Vagina (tissue), 2 donors: ENCODE measurements at regions not wholly inside any gene's neighbourhood (a gene's known extent, or its start where the extent isn't known, plus 50 kb on each side); places are given as distances from the start of the nearest gene placed in this dataset.

Experiments
- POLR2A ChIP-seq, 2 donors: fragments of 450-650 bp; IDR thresholded peaks; one replicate each; pipeline ENCODE4 v1.6.1; 2017; ENCODE audit warnings: antibody characterized with exemption in 2 of 2, mild to moderate bottlenecking in 2 of 2, moderate library complexity in 2 of 2
- POLR2AphosphoS5 ChIP-seq, 2 donors: sonication (generic); formaldehyde crosslinking; IDR thresholded peaks; one replicate each; pipeline ENCODE4 v1.9.0; 2017; ENCODE audit warnings: antibody characterized with exemption in 2 of 2, mild to moderate bottlenecking in 2 of 2, low read depth in 1 of 2; ENCODE audit not compliant: insufficient read depth in 1 of 2
- TF ChIP-seq, protein P1 (sequence below), 3 experiments: fragments of 450-650 bp in 2 of 3; fragments of 200-600 bp in 1 of 3; sonication (generic) in 1 of 3; IDR thresholded peaks; one replicate each; pipeline ENCODE4 v1.5.1; 2017 to 2019; ENCODE audit warnings: antibody characterized with exemption in 3 of 3, mild to moderate bottlenecking in 2 of 3, moderate library complexity in 2 of 3

DNA sequence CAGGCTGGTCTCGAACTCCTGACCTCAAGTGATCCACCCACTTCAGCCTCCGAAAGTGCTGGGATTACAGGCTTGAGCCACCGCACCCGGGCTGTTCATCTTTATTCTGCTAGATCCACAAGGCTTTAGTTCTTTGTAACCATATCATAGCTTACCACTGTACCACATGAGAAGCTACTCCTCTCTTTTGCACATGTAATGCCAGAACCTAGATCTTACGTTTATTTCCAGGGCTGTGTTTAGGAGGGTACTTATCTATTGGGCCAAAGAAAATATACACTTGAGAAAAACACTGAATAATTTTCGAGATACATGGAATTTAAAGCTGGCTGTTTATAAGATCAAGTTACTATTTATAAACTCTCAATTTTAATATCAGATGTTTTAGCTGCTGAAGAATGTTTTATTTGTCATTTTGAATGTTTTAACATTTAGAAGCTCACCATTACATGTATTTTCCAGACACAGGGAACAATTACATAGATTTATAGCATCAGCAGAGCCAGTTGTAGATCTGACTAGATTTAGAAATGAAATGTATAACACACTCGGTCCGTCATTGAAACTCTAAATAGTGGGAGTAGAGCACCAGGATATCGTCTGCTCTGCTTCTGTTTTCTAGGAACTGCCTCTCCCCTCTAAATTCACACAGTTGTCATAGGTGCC, 155.3 kb upstream of the HAND2 start:
- TF ChIP-seq POLR2A (IDR thresholded peaks at IDR 0.05) = no peak
- no peak for TF ChIP-seq POLR2AphosphoS5 (IDR thresholded peaks at IDR 0.05; ENCODE audit: insufficient read depth in 1 of 2, low read depth in 1 of 2)
- TF ChIP-seq, protein P1, sequence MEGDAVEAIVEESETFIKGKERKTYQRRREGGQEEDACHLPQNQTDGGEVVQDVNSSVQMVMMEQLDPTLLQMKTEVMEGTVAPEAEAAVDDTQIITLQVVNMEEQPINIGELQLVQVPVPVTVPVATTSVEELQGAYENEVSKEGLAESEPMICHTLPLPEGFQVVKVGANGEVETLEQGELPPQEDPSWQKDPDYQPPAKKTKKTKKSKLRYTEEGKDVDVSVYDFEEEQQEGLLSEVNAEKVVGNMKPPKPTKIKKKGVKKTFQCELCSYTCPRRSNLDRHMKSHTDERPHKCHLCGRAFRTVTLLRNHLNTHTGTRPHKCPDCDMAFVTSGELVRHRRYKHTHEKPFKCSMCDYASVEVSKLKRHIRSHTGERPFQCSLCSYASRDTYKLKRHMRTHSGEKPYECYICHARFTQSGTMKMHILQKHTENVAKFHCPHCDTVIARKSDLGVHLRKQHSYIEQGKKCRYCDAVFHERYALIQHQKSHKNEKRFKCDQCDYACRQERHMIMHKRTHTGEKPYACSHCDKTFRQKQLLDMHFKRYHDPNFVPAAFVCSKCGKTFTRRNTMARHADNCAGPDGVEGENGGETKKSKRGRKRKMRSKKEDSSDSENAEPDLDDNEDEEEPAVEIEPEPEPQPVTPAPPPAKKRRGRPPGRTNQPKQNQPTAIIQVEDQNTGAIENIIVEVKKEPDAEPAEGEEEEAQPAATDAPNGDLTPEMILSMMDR (IDR thresholded peaks at IDR 0.05) = no peak
